Activated CD4-positive, alpha-beta T cell treated with anti-CD3 and anti-CD28 coated beads, Interleukin-2, amount 10 ng/mL, durations not matched to agents 24 days and 14 days (primary cell): ENCODE measurements at regions not wholly inside any gene's neighbourhood (a gene's known extent, or its start where the extent isn't known, plus 50 kb on each side); places are given as distances from the start of the nearest gene placed in this dataset.
A peak's percentile ranks its signal among the peaks of the same experiment; 100 is the strongest.

Experiments used
- DNase-seq: peaks from one replicate; pipeline ENCODE4 v3.0.0; 2022
- H3K27ac Mint-ChIP-seq: one replicate; pipeline ENCODE4 v1.8.0; 2022; ENCODE audit warnings: mild to moderate bottlenecking, mixed read lengths
- H3K27me3 Mint-ChIP-seq: one replicate; pipeline ENCODE4 v1.8.0; 2022; ENCODE audit warnings: mixed read lengths
- H3K36me3 Mint-ChIP-seq: one replicate; pipeline ENCODE4 v1.8.0; 2022; ENCODE audit warnings: low read depth, mild to moderate bottlenecking, mixed read lengths
- H3K4me1 Mint-ChIP-seq: one replicate; pipeline ENCODE4 v1.8.0; 2021; ENCODE audit warnings: mixed read lengths
- H3K4me3 Mint-ChIP-seq: one replicate; pipeline ENCODE4 v1.8.0; 2022; ENCODE audit warnings: mild to moderate bottlenecking, moderate library complexity, mixed read lengths
- H3K9me3 Mint-ChIP-seq: one replicate; pipeline ENCODE4 v1.8.0; 2021; ENCODE audit warnings: mixed read lengths
- intact Hi-C: fragments of 100-400 bp; cut with micrococcal nuclease; formaldehyde crosslinking; loops from one replicate; pipeline ENCODE4 v1.15.1; 2023

DNA sequence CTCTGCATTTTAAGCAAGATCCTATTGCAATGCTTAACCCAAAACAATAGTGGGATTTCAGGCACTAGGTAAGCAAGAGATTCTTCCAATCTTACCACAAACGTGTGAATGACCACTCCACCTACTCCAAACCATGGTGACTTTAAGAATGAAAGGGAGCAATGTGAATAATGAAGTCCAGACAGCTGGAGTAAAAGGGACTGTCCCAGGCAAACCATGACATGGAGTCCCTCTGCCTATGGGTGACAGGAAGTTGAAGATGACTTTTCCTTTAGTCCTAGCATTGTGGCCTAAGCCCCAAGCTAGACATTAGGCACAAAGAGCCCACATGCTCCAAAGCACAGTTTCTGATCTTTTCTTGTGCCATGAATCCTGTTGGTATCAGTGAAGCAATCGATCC is 179.0 kb downstream of the SHQ1 start:
- H3K36me3 Mint-ChIP-seq: no peaks in the 10 kb centered on the region
- H3K4me1 Mint-ChIP-seq: peaks cover 2% of the 10 kb centered on the region
- H3K9me3 Mint-ChIP-seq: no peaks in the 10 kb centered on the region
- no peak for DNase-seq
- H3K27ac Mint-ChIP-seq: no peak overlapping the region
- H3K27me3 Mint-ChIP-seq: no peaks in the 10 kb centered on the region
- intact Hi-C loops: no loop called here
- no peak overlapping the region for H3K4me3 Mint-ChIP-seq

- Mint-ChIP-seq H3K27ac (no peak overlapping the region), H3K36me3 (no peaks in the 10 kb centered on the region)
- intact Hi-C loops: loop anchor here (2.0 kb wide), 1 partner anchor 156 kb away; no protein-coding TSS in a partner anchor
Measured at GRCh38 chr3:72666447-72666755, 181.8 kb downstream of the SHQ1 start.

DNA sequence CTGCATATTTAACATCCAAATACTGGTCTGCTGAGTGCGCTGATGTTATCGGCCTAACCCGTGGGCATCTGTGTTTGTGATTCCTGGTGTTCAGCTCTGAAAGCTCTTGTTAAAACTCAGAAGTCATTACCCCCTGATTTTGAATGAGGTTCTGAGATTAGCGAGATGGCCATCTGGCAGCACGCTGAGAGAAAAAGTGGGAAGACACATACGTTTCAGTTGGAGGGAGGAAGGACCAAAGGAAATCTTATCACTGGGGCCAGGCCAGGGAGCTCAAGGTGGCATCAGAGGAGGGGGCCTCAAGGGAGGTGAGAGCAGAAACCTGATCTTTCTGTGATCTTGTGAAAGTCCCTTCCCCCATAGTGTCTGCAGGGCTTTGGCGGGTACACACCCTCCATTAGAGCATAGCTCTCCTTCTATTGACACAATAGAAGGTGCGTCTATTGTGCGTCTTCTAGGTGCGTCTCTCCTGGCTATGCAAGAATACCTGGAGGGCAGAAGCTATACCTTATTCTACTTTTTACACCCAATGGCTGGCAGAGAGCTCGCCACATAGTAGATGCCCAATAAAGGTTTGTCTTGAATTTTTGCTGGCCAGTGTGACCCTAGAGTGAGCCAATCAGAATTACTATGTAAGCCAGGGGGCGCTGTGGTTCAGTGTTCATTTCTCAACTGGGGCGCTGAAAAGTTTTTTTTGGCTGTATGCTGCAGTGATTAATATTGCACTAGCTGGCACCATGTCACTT is 182.4 kb downstream of the SHQ1 start:
- Mint-ChIP-seq H3K4me1 (peaks cover 2% of the 10 kb centered on the region), H3K27me3 (no peaks in the 10 kb centered on the region), H3K9me3 (no peaks in the 10 kb centered on the region), H3K27ac (no peak overlapping the region), H3K36me3 (no peaks in the 10 kb centered on the region), H3K4me3 (no peak overlapping the region)
- peak; percentile 85 for DNase-seq
- intact Hi-C loops: loop anchor here (2.0 kb wide), 1 partner anchor 157 kb away; no protein-coding TSS in a partner anchor

More at GRCh38 chr3:72666447-72666755, 181.8 kb downstream of the SHQ1 start:
- Mint-ChIP-seq H3K27me3 (no peaks in the 10 kb centered on the region), H3K9me3 (no peaks in the 10 kb centered on the region), H3K4me1 (peaks cover 2% of the 10 kb centered on the region), H3K4me3 (no peak overlapping the region)
- no peak for DNase-seq

- intact Hi-C loops: no loop called here
- no peak for DNase-seq
- no peak overlapping the region for H3K4me3 Mint-ChIP-seq
- H3K9me3 Mint-ChIP-seq: no peaks in the 10 kb centered on the region
- H3K4me1 Mint-ChIP-seq: peaks cover 2% of the 10 kb centered on the region
- H3K27me3 Mint-ChIP-seq: no peaks in the 10 kb centered on the region
- no peak overlapping the region for H3K27ac Mint-ChIP-seq
- no peaks in the 10 kb centered on the region for H3K36me3 Mint-ChIP-seq
Measured at GRCh38 chr3:72665103-72665502, 183.1 kb downstream of the SHQ1 start.

GRCh38 chr3:72664184-72664975 is 183.9 kb downstream of the SHQ1 start:
- Mint-ChIP-seq H3K27ac (no peak overlapping the region), H3K4me3 (no peak overlapping the region), H3K4me1 (peaks cover 7% of the 10 kb centered on the region), H3K36me3 (no peaks in the 10 kb centered on the region), H3K27me3 (no peaks in the 10 kb centered on the region), H3K9me3 (no peaks in the 10 kb centered on the region)
- DNase-seq: no peak
- intact Hi-C loops: no loop called here

DNA sequence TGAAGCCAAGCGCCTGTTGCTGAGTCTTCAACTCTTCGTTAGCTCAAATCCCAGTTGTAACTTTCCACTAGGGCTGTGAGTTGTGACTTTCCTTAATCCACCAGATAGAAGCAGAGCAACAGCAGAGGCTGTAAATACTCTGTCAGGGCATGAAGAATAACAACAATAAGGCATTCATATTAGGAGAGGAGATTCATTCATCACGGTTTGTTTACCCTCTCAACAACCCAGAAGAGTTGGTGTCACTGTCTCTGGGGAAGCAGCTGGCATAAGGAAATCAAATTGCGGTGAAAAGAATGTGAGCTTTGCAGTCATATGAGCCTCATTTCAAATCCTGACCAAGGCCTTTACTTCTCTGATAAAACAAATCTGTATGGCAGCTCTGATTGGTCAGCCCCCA is 184.8 kb downstream of the SHQ1 start:
- H3K36me3 Mint-ChIP-seq: no peaks in the 10 kb centered on the region
- H3K9me3 Mint-ChIP-seq: no peaks in the 10 kb centered on the region
- H3K27me3 Mint-ChIP-seq: no peaks in the 10 kb centered on the region
- no peak overlapping the region for H3K4me3 Mint-ChIP-seq
- H3K27ac Mint-ChIP-seq: no peak overlapping the region
- peaks cover 7% of the 10 kb centered on the region for H3K4me1 Mint-ChIP-seq
- no peak for DNase-seq
- intact Hi-C loops: no loop called here

DNA sequence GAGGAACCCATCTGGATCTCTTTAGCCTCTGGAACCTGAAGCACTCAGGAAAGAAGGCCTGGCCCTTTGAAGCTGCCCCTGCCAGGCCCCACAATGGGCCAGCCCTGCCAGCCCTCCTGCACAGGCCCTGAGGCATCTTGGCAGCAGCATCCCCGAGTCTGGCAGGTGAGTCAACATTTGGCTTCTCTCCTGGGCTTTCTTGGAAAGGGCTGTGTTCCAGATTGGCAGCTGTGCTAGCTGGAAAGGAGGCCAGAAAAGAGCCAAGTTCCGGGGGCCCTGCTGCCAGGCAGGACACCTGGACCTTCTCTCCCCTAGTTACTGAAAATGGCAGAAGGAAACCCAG is 187.2 kb downstream of the SHQ1 start:
- DNase-seq: no peak
- Mint-ChIP-seq H3K27ac (no peak overlapping the region), H3K4me1 (peaks cover 14% of the 10 kb centered on the region), H3K9me3 (no peaks in the 10 kb centered on the region), H3K27me3 (no peaks in the 10 kb centered on the region), H3K4me3 (no peak overlapping the region), H3K36me3 (no peaks in the 10 kb centered on the region)
- intact Hi-C loops: no loop called here

- Mint-ChIP-seq H3K27me3 (no peaks in the 10 kb centered on the region), H3K4me3 (no peak overlapping the region), H3K4me1 (peaks cover 14% of the 10 kb centered on the region), H3K27ac (no peak overlapping the region), H3K36me3 (no peaks in the 10 kb centered on the region), H3K9me3 (no peaks in the 10 kb centered on the region)
- DNase-seq: no peak
- intact Hi-C loops: no loop called here
Measured at GRCh38 chr3:72660270-72661114, 187.8 kb downstream of the SHQ1 start.

DNA sequence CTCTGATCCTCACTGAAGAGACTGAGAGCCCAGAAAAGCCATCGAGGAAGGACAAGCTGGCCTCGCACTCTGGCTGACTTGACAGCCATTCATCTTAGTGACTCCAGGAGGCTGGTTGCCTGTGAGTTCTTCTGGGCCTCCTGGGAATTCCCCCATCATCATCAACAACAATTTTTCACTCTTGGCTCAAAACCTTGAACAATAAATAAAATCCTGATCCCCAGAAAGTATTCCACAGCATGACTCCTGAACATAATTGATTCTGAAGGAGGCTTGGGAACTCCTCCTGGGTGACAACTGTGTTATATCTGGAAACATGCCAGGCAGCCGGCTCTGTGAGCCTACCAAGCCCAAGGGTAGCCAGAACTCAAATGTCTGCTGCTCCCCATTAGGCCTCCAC is 188.6 kb downstream of the SHQ1 start:
- no peaks in the 10 kb centered on the region for H3K9me3 Mint-ChIP-seq
- peaks cover 3% of the 10 kb centered on the region for H3K27me3 Mint-ChIP-seq
- peaks cover 14% of the 10 kb centered on the region for H3K4me1 Mint-ChIP-seq
- H3K27ac Mint-ChIP-seq: peak overlapping the region; percentile 3
- no peak overlapping the region for H3K4me3 Mint-ChIP-seq
- intact Hi-C loops: no loop called here
- DNase-seq: no peak
- H3K36me3 Mint-ChIP-seq: no peaks in the 10 kb centered on the region

GRCh38 chr3:72659188-72659587 is 189.1 kb downstream of the SHQ1 start:
- intact Hi-C loops: no loop called here
- DNase-seq: no peak
- peak overlapping the region; percentile 3 for H3K27ac Mint-ChIP-seq

GRCh38 chr3:72658466-72659100 is 189.7 kb downstream of the SHQ1 start:
- intact Hi-C loops: no loop called here
- Mint-ChIP-seq H3K36me3 (no peaks in the 10 kb centered on the region), H3K4me3 (no peak overlapping the region), H3K27me3 (peaks cover 4% of the 10 kb centered on the region), H3K9me3 (no peaks in the 10 kb centered on the region), H3K27ac (no peak overlapping the region), H3K4me1 (peaks cover 14% of the 10 kb centered on the region)
- DNase-seq: no peak

More at GRCh38 chr3:72659188-72659587, 189.1 kb downstream of the SHQ1 start:
- no peaks in the 10 kb centered on the region for H3K9me3 Mint-ChIP-seq
- no peaks in the 10 kb centered on the region for H3K36me3 Mint-ChIP-seq
- H3K4me3 Mint-ChIP-seq: no peak overlapping the region
- peaks cover 4% of the 10 kb centered on the region for H3K27me3 Mint-ChIP-seq
- peaks cover 14% of the 10 kb centered on the region for H3K4me1 Mint-ChIP-seq

GRCh38 chr3:72657666-72658065 is 190.6 kb downstream of the SHQ1 start:
- DNase-seq: peak; percentile 72
- Mint-ChIP-seq H3K36me3 (no peaks in the 10 kb centered on the region), H3K4me3 (no peak overlapping the region), H3K4me1 (peaks cover 14% of the 10 kb centered on the region), H3K27ac (no peak overlapping the region), H3K27me3 (peaks cover 4% of the 10 kb centered on the region), H3K9me3 (no peaks in the 10 kb centered on the region)
- intact Hi-C loops: no loop called here

GRCh38 chr3:72655723-72656122 is 192.5 kb downstream of the SHQ1 start:
- intact Hi-C loops: no loop called here
- no peaks in the 10 kb centered on the region for H3K36me3 Mint-ChIP-seq
- no peak overlapping the region for H3K4me3 Mint-ChIP-seq
- no peak for DNase-seq
- no peak overlapping the region for H3K27ac Mint-ChIP-seq
- H3K9me3 Mint-ChIP-seq: peaks cover 13% of the 10 kb centered on the region
- peaks cover 4% of the 10 kb centered on the region for H3K27me3 Mint-ChIP-seq
- H3K4me1 Mint-ChIP-seq: peaks cover 14% of the 10 kb centered on the region
